ENCODE measurements at regions not wholly inside any gene's neighbourhood (a gene's known extent, or its start where the extent isn't known, plus 50 kb on each side); places are given as distances from the start of the nearest gene placed in this dataset.

DNA sequence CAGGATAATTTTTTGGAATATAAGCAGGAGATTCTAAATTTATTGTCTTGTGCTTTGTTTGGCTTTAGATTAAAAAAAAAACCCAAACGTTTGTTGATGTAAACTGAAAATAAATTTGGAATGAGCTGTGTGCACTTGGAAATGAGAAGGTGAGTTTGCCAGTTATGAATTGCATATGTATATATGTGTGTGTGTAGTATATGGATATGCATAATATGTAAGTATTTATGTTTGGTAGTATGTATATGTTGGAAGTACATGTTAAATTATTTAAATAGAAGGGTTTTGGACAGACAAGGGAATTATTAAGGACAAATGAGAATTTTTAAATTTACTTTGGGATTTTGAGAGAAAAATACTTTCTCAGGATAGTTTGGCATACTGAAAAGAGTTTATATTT, 265.8 kb upstream of the CNTN3 start:
- TF ChIP-seq EZH2 (IDR thresholded peaks at IDR 0.05) = no peak
- TF ChIP-seq, protein P1, sequence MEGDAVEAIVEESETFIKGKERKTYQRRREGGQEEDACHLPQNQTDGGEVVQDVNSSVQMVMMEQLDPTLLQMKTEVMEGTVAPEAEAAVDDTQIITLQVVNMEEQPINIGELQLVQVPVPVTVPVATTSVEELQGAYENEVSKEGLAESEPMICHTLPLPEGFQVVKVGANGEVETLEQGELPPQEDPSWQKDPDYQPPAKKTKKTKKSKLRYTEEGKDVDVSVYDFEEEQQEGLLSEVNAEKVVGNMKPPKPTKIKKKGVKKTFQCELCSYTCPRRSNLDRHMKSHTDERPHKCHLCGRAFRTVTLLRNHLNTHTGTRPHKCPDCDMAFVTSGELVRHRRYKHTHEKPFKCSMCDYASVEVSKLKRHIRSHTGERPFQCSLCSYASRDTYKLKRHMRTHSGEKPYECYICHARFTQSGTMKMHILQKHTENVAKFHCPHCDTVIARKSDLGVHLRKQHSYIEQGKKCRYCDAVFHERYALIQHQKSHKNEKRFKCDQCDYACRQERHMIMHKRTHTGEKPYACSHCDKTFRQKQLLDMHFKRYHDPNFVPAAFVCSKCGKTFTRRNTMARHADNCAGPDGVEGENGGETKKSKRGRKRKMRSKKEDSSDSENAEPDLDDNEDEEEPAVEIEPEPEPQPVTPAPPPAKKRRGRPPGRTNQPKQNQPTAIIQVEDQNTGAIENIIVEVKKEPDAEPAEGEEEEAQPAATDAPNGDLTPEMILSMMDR (IDR thresholded peaks at IDR 0.05) = no peak
- no peak for TF ChIP-seq EZH2phosphoT487 (IDR thresholded peaks at IDR 0.05)

DNA sequence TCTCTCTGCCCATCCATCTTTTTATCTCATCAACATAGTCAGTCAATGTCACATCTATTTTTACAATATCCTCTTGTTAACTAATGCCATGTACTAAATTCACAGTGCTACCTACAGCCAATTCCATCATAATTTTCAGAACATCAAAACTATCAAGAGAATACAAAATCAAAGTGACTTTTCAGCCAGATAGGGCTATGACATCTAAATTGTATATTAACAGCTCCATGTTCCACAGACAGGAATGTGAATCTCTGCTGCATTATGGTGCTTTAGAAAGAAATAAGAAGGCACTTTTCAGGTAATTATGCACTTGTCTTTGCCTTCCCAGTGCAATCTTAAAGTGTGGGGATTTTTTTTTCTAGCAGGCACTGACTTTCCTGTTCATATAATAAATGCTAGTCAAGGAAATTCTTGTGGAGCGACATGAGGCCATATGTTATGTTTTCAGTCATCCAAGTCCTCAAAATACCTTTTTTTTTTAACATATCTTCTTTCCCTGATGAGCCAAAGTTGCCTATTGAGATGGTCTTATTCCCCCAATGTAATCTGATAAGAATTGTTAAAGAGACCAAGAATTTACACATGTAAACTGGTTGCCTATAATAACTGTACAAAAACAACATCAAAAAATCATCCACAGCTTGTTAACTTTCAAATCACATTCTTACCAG, 252.0 kb upstream of the CNTN3 start:
- H3K9ac ChIP-seq = no peak overlapping the region
- no peak overlapping the region for H3K4me3 Mint-ChIP-seq
- no peak overlapping the region for H3K4me3 ChIP-seq
- no peaks in the 10 kb centered on the region for H3K9me3 ChIP-seq (ENCODE audit: low read depth)
- H3K27me3 Mint-ChIP-seq (ENCODE audit: insufficient read depth, low read depth) = peaks cover 4% of the 10 kb centered on the region
- H3K79me2 ChIP-seq (ENCODE audit: low read depth) = no peaks in the 10 kb centered on the region
- no peak for TF ChIP-seq EZH2 (IDR thresholded peaks at IDR 0.05)
- TF ChIP-seq, protein P1 (IDR thresholded peaks at IDR 0.05) = no peak
- no peak for TF ChIP-seq EZH2phosphoT487 (IDR thresholded peaks at IDR 0.05)
- H3K4me2 ChIP-seq = no peak overlapping the region
- DNase-seq (ENCODE audit: low spot score) = no peak
- no peaks in the 10 kb centered on the region for H3K4me1 ChIP-seq
- H4K20me1 ChIP-seq (ENCODE audit: low read depth) = no peaks in the 10 kb centered on the region
- no peaks in the 10 kb centered on the region for H3K9me3 Mint-ChIP-seq
- no peaks in the 10 kb centered on the region for H3F3A ChIP-seq (ENCODE audit: low read depth)
- H3K4me1 Mint-ChIP-seq = no peaks in the 10 kb centered on the region
- no peaks in the 10 kb centered on the region for H3K27me3 ChIP-seq
- no peaks in the 10 kb centered on the region for H3K36me3 ChIP-seq
- no peak overlapping the region for H3K27ac ChIP-seq
- H3K27ac Mint-ChIP-seq = no peak overlapping the region
- H2AFZ ChIP-seq (replicated peaks) = no peak overlapping the region
- H3K36me3 Mint-ChIP-seq = no peaks in the 10 kb centered on the region

More for the DNA sequence above, 265.8 kb upstream of the CNTN3 start:
- Histone ChIP-seq H4K20me1 (ENCODE audit: low read depth) (no peaks in the 10 kb centered on the region), H3K4me3 (no peak overlapping the region), H3K79me2 (ENCODE audit: low read depth) (no peaks in the 10 kb centered on the region), H3K36me3 (peaks cover 2% of the 10 kb centered on the region), H3K4me2 (no peak overlapping the region), H3K27me3 (no peaks in the 10 kb centered on the region), H2AFZ (replicated peaks) (no peak overlapping the region), H3K9ac (no peak overlapping the region), H3K4me1 (peaks cover 4% of the 10 kb centered on the region), H3K27ac (no peak overlapping the region), H3F3A (ENCODE audit: low read depth) (no peaks in the 10 kb centered on the region), H3K9me3 (ENCODE audit: low read depth) (no peaks in the 10 kb centered on the region)
- no peaks in the 10 kb centered on the region for H3K9me3 Mint-ChIP-seq
- no peak for DNase-seq (ENCODE audit: low spot score)
- H3K4me1 Mint-ChIP-seq = no peaks in the 10 kb centered on the region
- no peak overlapping the region for H3K27ac Mint-ChIP-seq
- peaks cover 6% of the 10 kb centered on the region for H3K27me3 Mint-ChIP-seq (ENCODE audit: insufficient read depth, low read depth)
- H3K4me3 Mint-ChIP-seq = no peak overlapping the region
- H3K36me3 Mint-ChIP-seq = no peaks in the 10 kb centered on the region

GRCh38 chr3:74862476-74862875, 248.0 kb upstream of the CNTN3 start:
- Histone ChIP-seq H3K36me3 (no peaks in the 10 kb centered on the region), H3K4me2 (no peak overlapping the region), H3K27ac (no peak overlapping the region), H3K9me3 (ENCODE audit: low read depth) (no peaks in the 10 kb centered on the region), H4K20me1 (ENCODE audit: low read depth) (no peaks in the 10 kb centered on the region), H3K4me3 (no peak overlapping the region), H3K79me2 (ENCODE audit: low read depth) (no peaks in the 10 kb centered on the region), H2AFZ (replicated peaks) (no peak overlapping the region), H3K27me3 (no peaks in the 10 kb centered on the region), H3K4me1 (no peaks in the 10 kb centered on the region), H3K9ac (no peak overlapping the region), H3F3A (ENCODE audit: low read depth) (no peaks in the 10 kb centered on the region)
- peaks cover 4% of the 10 kb centered on the region for H3K27me3 Mint-ChIP-seq (ENCODE audit: insufficient read depth, low read depth)
- H3K9me3 Mint-ChIP-seq = no peaks in the 10 kb centered on the region
- no peak overlapping the region for H3K4me3 Mint-ChIP-seq
- H3K4me1 Mint-ChIP-seq = peaks cover under 1% of the 10 kb centered on the region
- H3K27ac Mint-ChIP-seq = no peak overlapping the region
- no peak for DNase-seq (ENCODE audit: low spot score)
- no peaks in the 10 kb centered on the region for H3K36me3 Mint-ChIP-seq
- TF ChIP-seq, protein P1 (IDR thresholded peaks at IDR 0.05) = no peak
